ENCODE measurements at regions not wholly inside any gene's neighbourhood (a gene's known extent, or its start where the extent isn't known, plus 50 kb on each side); places are given as distances from the start of the nearest gene placed in this dataset.

DNA sequence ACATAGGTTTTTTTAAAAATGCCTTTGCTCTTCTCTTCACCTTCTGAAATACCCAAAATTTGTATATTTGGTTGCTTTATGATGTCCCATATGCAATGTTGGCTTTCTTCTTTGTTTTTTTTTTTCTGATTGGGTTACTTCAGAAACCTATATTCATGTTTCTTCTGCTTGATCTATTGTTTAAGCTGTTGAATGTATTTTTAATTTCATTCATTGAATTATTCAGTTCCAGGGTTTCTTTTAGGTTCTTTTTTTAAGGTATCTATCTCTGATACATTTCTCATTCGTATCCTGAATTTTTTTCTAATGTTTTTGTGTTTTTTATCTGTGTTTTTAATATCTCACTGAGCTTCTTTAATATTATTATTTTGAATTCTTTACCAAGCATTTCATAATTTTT, 221.0 kb upstream of the MTPN start:
- Mint-ChIP-seq H3K36me3 (peaks cover 12% of the 10 kb centered on the region), H3K9me3 (peaks cover 26% of the 10 kb centered on the region), H3K27me3 (no peaks in the 10 kb centered on the region), H3K4me3 (no peak overlapping the region), H3K4me1 (no peaks in the 10 kb centered on the region), H3K27ac (no peak overlapping the region)
- no peak for DNase-seq

DNA sequence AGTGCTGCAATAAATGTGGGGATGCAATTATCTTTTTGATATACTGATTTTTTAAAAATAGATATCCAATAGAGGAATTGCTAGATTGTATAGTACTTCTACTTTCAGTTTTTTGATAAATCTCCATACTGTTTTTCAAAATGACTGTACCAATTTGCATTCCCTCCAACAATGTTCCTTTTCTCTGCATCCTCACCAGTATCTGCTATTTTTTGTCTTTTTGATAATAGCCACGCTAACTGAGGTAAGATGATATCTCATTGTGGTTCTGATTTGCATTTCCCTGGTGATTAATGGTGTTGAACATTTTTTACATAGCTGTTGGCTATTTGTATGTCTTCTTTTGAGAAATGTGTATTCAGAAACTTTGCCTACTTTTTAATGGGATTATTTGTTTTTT, 217.7 kb upstream of the MTPN start:
- Mint-ChIP-seq H3K4me3 (no peak overlapping the region), H3K27me3 (no peaks in the 10 kb centered on the region), H3K27ac (no peak overlapping the region), H3K9me3 (peaks cover 26% of the 10 kb centered on the region), H3K4me1 (no peaks in the 10 kb centered on the region), H3K36me3 (peaks cover 12% of the 10 kb centered on the region)
- DNase-seq: no peak

DNA sequence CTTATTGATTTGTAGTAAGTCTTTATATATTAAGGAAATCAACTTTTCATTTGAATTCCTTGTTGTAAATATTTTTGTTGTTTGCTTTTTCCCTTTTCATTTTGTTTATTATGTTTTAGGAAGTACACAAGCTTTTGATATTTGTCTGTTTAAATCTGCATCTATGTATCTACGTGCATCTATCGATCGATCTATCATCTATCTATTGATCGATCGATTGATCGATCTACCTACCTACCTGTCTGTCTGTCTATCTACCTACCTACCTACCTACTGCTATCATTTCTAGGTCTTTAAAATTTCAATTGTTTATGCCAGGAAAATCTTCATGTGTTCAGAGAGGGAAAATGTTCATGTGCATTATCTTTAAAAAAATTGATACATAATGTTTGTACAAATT, 216.8 kb upstream of the MTPN start:
- Mint-ChIP-seq H3K4me3 (no peak overlapping the region), H3K27me3 (no peaks in the 10 kb centered on the region), H3K4me1 (no peaks in the 10 kb centered on the region), H3K9me3 (peaks cover 22% of the 10 kb centered on the region), H3K36me3 (peaks cover 15% of the 10 kb centered on the region), H3K27ac (no peak overlapping the region)
- DNase-seq: no peak

DNA sequence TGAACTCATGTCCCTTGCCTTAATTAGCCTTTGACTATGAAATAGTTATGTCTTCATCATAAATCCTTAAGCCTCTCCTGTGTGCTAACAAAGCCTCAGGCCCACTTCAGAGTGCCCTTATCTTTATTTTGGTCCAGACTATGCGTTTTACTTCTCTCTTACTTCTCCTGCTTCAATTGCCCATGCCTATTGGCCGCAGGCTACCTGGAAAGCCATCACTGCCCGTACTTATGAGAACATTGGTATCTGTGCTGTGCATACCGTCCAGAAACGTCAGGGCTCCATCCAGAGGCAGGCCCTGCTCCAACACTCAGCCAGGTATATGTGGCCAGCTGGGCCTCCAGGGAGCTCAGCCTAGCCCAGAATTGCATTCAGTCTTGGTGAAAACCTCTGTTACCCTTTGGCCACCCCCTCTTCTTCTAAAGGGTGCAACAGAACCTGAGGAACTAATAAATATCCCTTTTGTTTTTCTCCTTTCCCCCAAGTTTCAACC, 212.4 kb upstream of the MTPN start:
- Mint-ChIP-seq H3K27me3 (no peaks in the 10 kb centered on the region), H3K9me3 (no peaks in the 10 kb centered on the region), H3K4me3 (no peak overlapping the region), H3K27ac (no peak overlapping the region), H3K36me3 (peaks cover 3% of the 10 kb centered on the region), H3K4me1 (no peaks in the 10 kb centered on the region)
- DNase-seq: no peak

DNA sequence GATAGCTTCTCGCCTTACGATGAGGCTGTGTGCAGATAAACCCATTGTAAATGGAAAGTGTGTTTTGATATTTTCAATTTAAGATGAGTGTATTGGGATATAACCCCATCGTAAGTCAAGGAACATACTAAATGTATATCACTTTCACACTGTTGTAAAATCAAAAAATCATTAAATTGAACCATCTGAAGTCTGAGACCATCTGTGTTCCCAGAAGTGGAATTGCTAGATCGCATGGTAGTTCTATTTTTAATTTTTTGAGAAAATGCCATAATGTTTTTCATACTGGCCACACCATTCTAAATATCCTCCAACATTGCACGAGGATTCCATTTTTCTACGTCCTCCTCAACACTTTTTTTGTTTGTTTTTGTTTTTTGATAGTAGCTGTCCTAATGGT, 209.1 kb upstream of the MTPN start:
- Mint-ChIP-seq H3K4me1 (no peaks in the 10 kb centered on the region), H3K27ac (no peak overlapping the region), H3K4me3 (no peak overlapping the region), H3K27me3 (no peaks in the 10 kb centered on the region), H3K9me3 (peaks cover 4% of the 10 kb centered on the region), H3K36me3 (peaks cover 6% of the 10 kb centered on the region)
- DNase-seq: no peak

DNA sequence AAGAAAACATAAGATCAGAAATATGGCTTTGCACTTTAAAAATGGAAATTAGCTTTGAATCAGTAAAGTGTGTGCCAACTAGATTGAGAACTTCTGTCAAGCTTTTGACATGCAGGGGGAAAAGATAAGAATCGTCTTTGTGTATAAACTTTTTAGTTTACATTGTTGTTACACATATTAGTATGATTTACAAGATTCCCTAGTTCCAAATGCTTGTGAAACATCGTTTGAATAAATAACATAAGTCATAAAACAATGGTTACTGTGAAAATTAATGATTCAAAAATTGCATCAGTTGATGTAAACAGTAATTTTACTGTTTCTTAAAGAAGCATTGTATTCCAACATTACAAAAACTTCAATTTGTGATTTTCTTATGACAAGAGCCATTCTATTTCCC, 207.6 kb upstream of the MTPN start:
- H3K9me3 Mint-ChIP-seq: peaks cover 4% of the 10 kb centered on the region
- peaks cover 6% of the 10 kb centered on the region for H3K36me3 Mint-ChIP-seq
- peaks cover 12% of the 10 kb centered on the region for H3K4me1 Mint-ChIP-seq
- no peak overlapping the region for H3K4me3 Mint-ChIP-seq
- no peak overlapping the region for H3K27ac Mint-ChIP-seq
- no peak for DNase-seq
- no peaks in the 10 kb centered on the region for H3K27me3 Mint-ChIP-seq

DNA sequence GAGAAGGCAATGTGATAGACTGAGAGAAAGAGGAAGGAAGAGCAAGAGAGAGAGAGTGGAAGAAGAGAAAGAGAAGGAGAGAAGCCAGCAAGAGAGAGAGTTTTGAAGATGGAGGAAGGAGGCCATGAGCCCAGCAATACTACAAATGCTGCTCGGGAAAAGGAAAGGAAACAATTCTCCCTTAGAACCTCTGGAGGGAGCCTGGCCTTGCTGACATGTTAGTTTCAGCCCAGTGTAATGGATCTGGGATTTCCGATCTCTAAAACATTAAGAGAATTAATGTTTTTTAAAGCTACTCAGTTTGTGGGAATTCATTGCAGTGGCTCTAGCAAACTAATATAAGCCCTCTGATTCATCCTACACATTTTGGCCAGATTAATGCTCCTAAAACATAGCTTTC, 206.8 kb upstream of the MTPN start:
- peaks cover 4% of the 10 kb centered on the region for H3K9me3 Mint-ChIP-seq
- DNase-seq: no peak
- no peaks in the 10 kb centered on the region for H3K27me3 Mint-ChIP-seq
- no peak overlapping the region for H3K4me3 Mint-ChIP-seq
- H3K27ac Mint-ChIP-seq: no peak overlapping the region
- peaks cover 18% of the 10 kb centered on the region for H3K4me1 Mint-ChIP-seq
- peaks cover 3% of the 10 kb centered on the region for H3K36me3 Mint-ChIP-seq

DNA sequence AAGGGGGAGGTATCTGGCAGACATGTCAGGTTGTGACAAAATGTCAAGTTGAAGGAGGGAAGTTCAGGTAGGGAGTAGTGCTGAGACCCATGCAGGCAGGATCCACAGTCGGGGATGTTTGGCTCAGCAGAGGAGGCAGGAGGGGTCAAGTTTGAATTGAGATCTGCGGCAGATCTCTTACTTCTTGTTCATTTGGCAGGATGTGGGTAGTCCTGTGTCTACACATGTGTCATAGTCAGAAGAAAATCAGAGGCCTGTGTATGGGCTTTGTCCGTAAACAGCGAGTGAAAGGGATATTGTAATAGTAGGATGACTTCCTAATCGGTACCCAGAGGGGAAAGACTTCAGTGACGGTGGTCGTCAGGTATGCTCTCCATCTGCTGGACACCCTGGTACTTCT, 203.8 kb upstream of the MTPN start:
- Mint-ChIP-seq H3K36me3 (peaks cover 3% of the 10 kb centered on the region), H3K27ac (no peak overlapping the region), H3K27me3 (no peaks in the 10 kb centered on the region)

DNA sequence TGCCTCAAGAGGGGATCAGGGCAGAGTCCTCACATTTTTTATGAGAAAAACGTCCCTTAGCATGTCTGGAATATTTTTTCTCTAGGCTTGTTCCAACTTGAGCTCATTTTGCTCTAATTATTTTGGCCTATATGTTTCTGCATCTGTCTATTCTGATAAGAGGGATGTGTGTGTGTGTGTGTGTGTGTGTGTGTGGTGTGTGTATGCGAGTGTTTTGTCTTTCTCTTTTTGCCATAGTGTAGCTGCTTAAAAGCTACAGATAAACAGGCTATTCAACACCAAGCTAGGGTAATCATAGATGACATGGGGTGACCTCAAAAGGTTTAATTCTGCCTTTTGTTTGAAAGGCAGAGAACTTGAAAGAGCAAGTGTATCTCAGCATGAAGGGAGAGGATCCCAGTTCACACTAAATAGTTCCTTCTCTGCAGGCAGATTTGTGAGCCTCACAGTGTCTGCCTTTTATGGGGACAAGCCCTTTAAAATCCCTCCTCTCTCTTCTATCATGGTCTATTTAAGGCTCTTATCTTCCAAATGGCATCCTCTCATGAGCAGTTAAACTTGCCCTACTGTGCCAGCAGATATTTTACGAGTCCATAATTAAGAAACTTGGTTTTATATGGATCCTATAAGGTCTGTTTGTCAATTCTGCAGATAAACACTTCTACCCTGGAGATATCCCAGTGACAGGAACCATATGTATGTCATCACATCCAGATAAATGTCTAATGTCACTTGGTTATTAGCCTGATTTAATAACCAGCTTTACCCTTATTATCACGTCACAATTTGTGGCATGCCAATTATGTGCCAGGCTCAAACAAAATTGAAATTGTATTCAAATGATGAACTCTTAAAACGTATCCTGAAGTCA, 202.9 kb upstream of the MTPN start:
- Mint-ChIP-seq H3K4me3 (no peak overlapping the region), H3K36me3 (peaks cover 3% of the 10 kb centered on the region), H3K27ac (no peak overlapping the region), H3K27me3 (no peaks in the 10 kb centered on the region), H3K9me3 (peaks cover 4% of the 10 kb centered on the region), H3K4me1 (peaks cover 22% of the 10 kb centered on the region)
- no peak for DNase-seq

More for the DNA sequence above, 203.8 kb upstream of the MTPN start:
- Mint-ChIP-seq H3K4me3 (no peak overlapping the region), H3K9me3 (peaks cover 4% of the 10 kb centered on the region), H3K4me1 (peaks cover 22% of the 10 kb centered on the region)
- DNase-seq: no peak

DNA sequence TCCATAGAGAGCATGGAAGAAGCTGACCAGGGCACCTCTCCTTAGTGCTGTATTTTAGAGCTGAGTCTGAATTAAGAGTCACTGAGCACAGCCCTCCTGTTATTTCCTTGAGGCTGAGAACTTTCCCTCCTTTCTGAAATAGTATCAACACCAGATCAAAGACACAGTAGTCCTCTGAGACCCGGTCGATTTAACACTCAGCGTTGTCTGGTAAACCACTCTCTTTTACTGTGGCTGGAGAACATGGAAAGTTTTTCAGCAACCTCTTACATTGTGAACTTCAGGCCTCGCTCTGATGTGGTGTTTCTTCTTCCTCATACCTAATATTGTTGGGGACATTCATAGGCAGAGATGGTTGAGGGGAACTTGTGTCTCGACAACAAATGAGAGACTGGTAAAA, 202.0 kb upstream of the MTPN start:
- Mint-ChIP-seq H3K4me1 (peaks cover 22% of the 10 kb centered on the region), H3K27ac (no peak overlapping the region), H3K9me3 (peaks cover 4% of the 10 kb centered on the region), H3K27me3 (no peaks in the 10 kb centered on the region), H3K36me3 (peaks cover 3% of the 10 kb centered on the region), H3K4me3 (no peak overlapping the region)
- DNase-seq: peak; percentile 4

DNA sequence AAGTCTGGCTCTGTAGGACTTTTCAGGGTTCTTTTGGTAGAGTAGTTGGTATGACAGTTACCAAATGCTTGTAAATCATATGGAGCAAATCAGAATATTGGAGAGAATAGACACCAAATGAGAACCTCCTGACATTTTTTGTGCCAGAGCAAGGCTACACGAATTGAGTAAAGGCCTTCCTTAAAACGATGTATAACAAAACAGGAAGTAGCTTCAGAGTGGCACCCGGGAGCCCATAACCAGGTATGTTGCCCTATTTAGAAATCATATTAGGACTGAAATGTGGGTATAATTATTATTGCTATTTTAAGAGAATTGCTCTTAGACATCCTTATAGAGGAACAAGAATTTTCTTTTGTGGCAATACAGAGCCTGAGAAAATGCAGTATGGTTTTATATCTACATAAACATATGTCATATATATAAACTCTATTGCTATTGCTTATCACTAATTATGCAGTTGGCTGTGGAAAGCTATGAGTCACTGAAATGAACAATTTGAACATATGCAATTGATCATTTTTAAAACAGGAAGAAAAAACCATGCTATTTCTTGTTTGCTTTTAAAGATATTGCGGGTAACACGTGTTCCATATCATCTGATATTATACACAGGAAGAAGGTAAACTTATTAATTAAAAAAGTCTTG, 197.4 kb upstream of the MTPN start:
- no peak for DNase-seq
- no peak overlapping the region for H3K4me3 Mint-ChIP-seq
- H3K9me3 Mint-ChIP-seq: no peaks in the 10 kb centered on the region
- no peaks in the 10 kb centered on the region for H3K36me3 Mint-ChIP-seq
- H3K27me3 Mint-ChIP-seq: no peaks in the 10 kb centered on the region
- no peak overlapping the region for H3K27ac Mint-ChIP-seq
- H3K4me1 Mint-ChIP-seq: peaks cover 9% of the 10 kb centered on the region

DNA sequence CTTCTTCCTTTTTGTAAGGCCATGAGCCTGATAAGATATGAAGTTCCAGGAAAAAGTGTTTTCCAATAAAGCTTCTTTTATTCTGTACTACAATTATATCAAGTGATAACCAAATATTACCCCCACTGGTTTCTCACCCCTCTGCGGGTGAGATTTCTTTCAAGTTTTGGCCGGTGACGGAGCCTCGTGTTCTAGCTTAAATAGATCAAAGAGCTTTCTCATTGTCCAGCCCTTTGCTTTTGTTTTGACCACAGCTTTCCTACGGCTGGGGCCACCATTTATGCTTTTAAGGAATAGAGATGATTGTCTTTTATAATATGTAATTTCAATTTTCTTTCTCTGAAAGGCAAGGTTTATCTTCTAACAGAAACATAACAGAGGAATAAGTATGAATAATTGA, 196.7 kb upstream of the MTPN start:
- H3K27me3 Mint-ChIP-seq: no peaks in the 10 kb centered on the region
- no peak for DNase-seq
- no peaks in the 10 kb centered on the region for H3K36me3 Mint-ChIP-seq
- no peak overlapping the region for H3K4me3 Mint-ChIP-seq
- no peaks in the 10 kb centered on the region for H3K9me3 Mint-ChIP-seq
- peaks cover 3% of the 10 kb centered on the region for H3K4me1 Mint-ChIP-seq
- H3K27ac Mint-ChIP-seq: no peak overlapping the region

DNA sequence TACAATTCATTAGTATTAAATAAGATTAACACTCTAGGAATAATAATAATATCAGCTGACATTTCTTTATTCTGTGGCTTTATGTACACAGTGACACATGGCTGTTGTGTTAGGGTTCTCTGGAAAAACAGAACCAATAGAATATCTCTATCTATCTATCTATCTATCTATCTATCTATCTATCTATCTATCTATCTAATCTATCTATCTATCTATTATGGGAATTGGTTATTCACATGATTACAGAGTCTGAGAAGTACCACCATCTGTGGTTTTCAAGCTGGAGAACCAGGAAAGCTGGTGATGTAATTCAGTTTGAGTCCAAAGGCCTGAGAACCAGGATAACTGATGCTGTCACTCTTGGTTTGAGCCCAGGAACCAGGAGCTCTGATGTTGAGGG, 194.1 kb upstream of the MTPN start:
- no peak overlapping the region for H3K4me3 Mint-ChIP-seq
- H3K27me3 Mint-ChIP-seq: no peaks in the 10 kb centered on the region
- no peaks in the 10 kb centered on the region for H3K36me3 Mint-ChIP-seq
- no peak overlapping the region for H3K27ac Mint-ChIP-seq
- H3K9me3 Mint-ChIP-seq: no peaks in the 10 kb centered on the region
- no peaks in the 10 kb centered on the region for H3K4me1 Mint-ChIP-seq
- DNase-seq: no peak

DNA sequence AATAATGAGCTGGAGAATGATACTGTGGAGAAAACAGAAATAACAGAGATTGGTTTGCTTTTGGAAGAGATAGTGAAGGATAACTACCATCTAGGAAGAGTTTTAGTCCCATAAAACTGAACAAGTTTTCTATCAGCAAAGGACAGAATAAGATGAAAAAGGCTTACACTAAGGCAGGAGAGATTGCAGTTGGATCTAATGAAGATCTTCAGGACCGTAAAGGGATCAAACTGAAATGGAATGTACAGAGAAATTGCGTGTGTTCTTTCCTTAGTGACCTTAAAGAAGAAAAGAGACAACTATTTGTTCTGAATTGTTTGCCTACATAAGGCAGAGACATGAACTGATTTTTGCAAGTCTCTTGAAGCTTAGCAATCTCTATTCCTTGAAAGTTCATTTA, 191.7 kb upstream of the MTPN start:
- H3K4me3 Mint-ChIP-seq: no peak overlapping the region
- H3K27me3 Mint-ChIP-seq: no peaks in the 10 kb centered on the region
- H3K36me3 Mint-ChIP-seq: no peaks in the 10 kb centered on the region
- H3K27ac Mint-ChIP-seq: no peak overlapping the region
- no peak for DNase-seq
- H3K9me3 Mint-ChIP-seq: no peaks in the 10 kb centered on the region
- H3K4me1 Mint-ChIP-seq: no peaks in the 10 kb centered on the region

DNA sequence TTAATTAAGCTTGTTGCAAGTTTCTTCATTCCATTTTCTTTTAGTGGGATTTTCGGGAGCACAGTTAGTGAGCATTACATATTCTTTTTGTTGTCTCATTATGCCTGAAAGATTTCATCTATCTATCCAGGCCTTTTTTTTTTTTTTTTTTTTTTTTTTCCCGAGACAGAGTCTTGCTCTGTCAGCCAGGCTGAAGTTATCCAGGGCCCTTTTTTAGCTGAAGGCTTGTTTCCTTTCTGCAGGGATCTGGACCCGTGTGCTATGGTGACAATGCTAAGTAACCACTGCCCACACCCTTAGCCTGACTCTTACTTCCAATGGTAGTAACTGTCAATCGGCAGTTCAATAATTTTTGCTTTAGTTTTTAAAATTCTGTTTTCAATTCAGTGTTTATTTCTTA, 190.8 kb upstream of the MTPN start:
- Mint-ChIP-seq H3K27me3 (no peaks in the 10 kb centered on the region), H3K4me1 (no peaks in the 10 kb centered on the region), H3K27ac (no peak overlapping the region), H3K9me3 (no peaks in the 10 kb centered on the region), H3K4me3 (no peak overlapping the region), H3K36me3 (no peaks in the 10 kb centered on the region)
- DNase-seq: no peak

DNA sequence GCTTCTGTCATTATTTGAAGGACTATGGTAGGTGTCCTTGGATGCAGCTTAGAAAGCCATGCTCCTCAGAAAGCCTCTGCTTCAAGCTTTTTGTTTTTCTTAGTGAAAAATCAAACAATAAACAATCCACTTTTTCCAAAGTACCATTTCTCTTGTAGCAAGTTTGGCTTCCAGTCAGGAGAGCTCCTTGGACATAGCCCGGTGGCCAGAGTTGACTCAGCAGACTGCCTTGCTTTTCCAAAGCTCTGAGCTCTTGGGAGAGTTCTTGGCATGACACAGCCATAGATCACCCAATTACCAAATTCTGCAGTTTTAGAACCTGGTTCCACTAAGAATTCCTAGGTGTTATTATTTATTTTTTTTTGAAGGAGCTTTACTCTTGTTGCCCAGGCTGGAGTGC, 189.4 kb upstream of the MTPN start:
- Mint-ChIP-seq H3K4me1 (no peaks in the 10 kb centered on the region), H3K9me3 (no peaks in the 10 kb centered on the region), H3K27ac (no peak overlapping the region), H3K27me3 (no peaks in the 10 kb centered on the region), H3K4me3 (no peak overlapping the region), H3K36me3 (no peaks in the 10 kb centered on the region)
- no peak for DNase-seq

Data from activated naive CD8-positive, alpha-beta T cell treated with anti-CD3 and anti-CD28 coated beads for 36 hours (primary cell).